Neuronal stem cell (in vitro differentiated cells): ENCODE measurements at regions not wholly inside any gene's neighbourhood (a gene's known extent, or its start where the extent isn't known, plus 50 kb on each side); places are given as distances from the start of the nearest gene placed in this dataset.

Source experiments
- DNase-seq: peaks from one replicate; pipeline ENCODE4 v3.0.0-alpha.2; 2013; ENCODE audit warnings: low spot score
- H2AFZ ChIP-seq: one replicate; pipeline ENCODE4 v1.6.1; 2013; ENCODE audit warnings: mild to moderate bottlenecking, low read length, inconsistent platforms
- H2AK5ac ChIP-seq: 2 replicates; pipeline ENCODE4 v1.6.1; 2013; ENCODE audit warnings: low read depth, mild to moderate bottlenecking, inconsistent platforms, low read length, moderate library complexity, mixed read lengths
- H2BK120ac ChIP-seq: 2 replicates; pipeline ENCODE4 v1.6.1; 2013; ENCODE audit warnings: low read depth, mild to moderate bottlenecking, inconsistent platforms, low read length, moderate library complexity, mixed read lengths
- H2BK12ac ChIP-seq: one replicate; pipeline ENCODE4 v1.6.1; 2013; ENCODE audit warnings: low read length, inconsistent platforms
- H2BK15ac ChIP-seq: 2 replicates; pipeline ENCODE4 v1.6.1; 2013; ENCODE audit warnings: mild to moderate bottlenecking, low read length, inconsistent platforms, mixed read lengths
- H2BK5ac ChIP-seq: one replicate; pipeline ENCODE4 v1.6.1; 2013; ENCODE audit warnings: inconsistent platforms, mild to moderate bottlenecking, low read length, moderate library complexity
- H3K14ac ChIP-seq: one replicate; pipeline ENCODE4 v1.6.1; 2013; ENCODE audit warnings: low read length, inconsistent platforms
- H3K18ac ChIP-seq: 2 replicates; pipeline ENCODE4 v1.6.1; 2013; ENCODE audit warnings: low read length, inconsistent platforms
- H3K23ac ChIP-seq: 2 replicates; pipeline ENCODE4 v1.6.1; 2013; ENCODE audit warnings: low read depth, mild to moderate bottlenecking, mixed read lengths, low read length, inconsistent platforms; ENCODE audit not compliant: poor library complexity
- H3K27ac ChIP-seq: replicated peaks from 3 replicates; pipeline ENCODE4 v1.5.1; 2013; ENCODE audit warnings: low read length, inconsistent platforms
- H3K27me3 ChIP-seq, 3 experiments: 2 replicates each; pipeline ENCODE4 v1.6.1; 2013; ENCODE audit warnings: low read length in 3 of 3, mild to moderate bottlenecking in 2 of 3, inconsistent platforms in 1 of 3, low read depth in 1 of 3, mixed read lengths in 1 of 3, moderate library complexity in 1 of 3; ENCODE audit not compliant: control insufficient read depth in 3 of 3, insufficient read depth in 3 of 3
- H3K36me3 ChIP-seq, 2 donors: replicated peaks in 1 of 2; 2 replicates each; pipeline ENCODE4 v1.6.1; 2013; ENCODE audit warnings: low read length in 2 of 2; ENCODE audit not compliant: control insufficient read depth in 2 of 2, insufficient read depth in 2 of 2
- H3K4ac ChIP-seq: 2 replicates; pipeline ENCODE4 v1.6.1; 2013; ENCODE audit warnings: inconsistent platforms, mild to moderate bottlenecking, low read length, moderate library complexity
- H3K4me1 ChIP-seq, 2 donors: 1 replicate in 1 of 2; 2 replicates in 1 of 2; pipeline ENCODE4 v1.6.1; 2013; ENCODE audit warnings: low read length in 2 of 2, low read depth in 1 of 2; ENCODE audit not compliant: control insufficient read depth in 2 of 2, insufficient read depth in 1 of 2
- H3K4me2 ChIP-seq: one replicate; pipeline ENCODE4 v1.6.1; 2013; ENCODE audit warnings: mild to moderate bottlenecking, low read length, inconsistent platforms; ENCODE audit not compliant: insufficient read depth, poor library complexity, severe bottlenecking
- H3K4me3 ChIP-seq, 2 donors: 2 replicates each; pipeline ENCODE4 v1.5.1; 2013; ENCODE audit warnings: low read length in 2 of 2, mild to moderate bottlenecking in 2 of 2, inconsistent platforms in 1 of 2, moderate library complexity in 1 of 2
- H3K79me1 ChIP-seq: one replicate; pipeline ENCODE4 v1.6.1; 2013; ENCODE audit warnings: low read depth, mild to moderate bottlenecking, inconsistent platforms, low read length, moderate library complexity
- H3K9ac ChIP-seq: one replicate; pipeline ENCODE4 v1.6.1; 2013; ENCODE audit warnings: mild to moderate bottlenecking, low read depth, low read length, inconsistent platforms; ENCODE audit not compliant: poor library complexity
- H3K9me3 ChIP-seq, 2 donors: replicated peaks in 1 of 2; 2 replicates each; pipeline versions ENCODE3 to v1.6.1; 2013; ENCODE audit warnings: low read length in 2 of 2, mild to moderate bottlenecking in 2 of 2, inconsistent platforms in 1 of 2, low read depth in 1 of 2, mixed read lengths in 1 of 2, moderate library complexity in 1 of 2; ENCODE audit not compliant: control insufficient read depth in 2 of 2, insufficient read depth in 1 of 2
- H4K8ac ChIP-seq: one replicate; pipeline ENCODE4 v1.6.1; 2013; ENCODE audit warnings: low read depth, mild to moderate bottlenecking, inconsistent platforms, low read length, moderate library complexity
- H4K91ac ChIP-seq: one replicate; pipeline ENCODE4 v1.6.1; 2013; ENCODE audit warnings: low read length, low read depth, mild to moderate bottlenecking, inconsistent platforms; ENCODE audit not compliant: poor library complexity
- WGBS, 2 donors: extraction: QIAGEN DNeasy Blood & Tissue Kit; methylation state at CpG; one replicate each; pipeline ENCODE4 v1.1.7; 2013; ENCODE audit warnings: missing lambda C conversion rate in 2 of 2, mixed read lengths in 1 of 2; ENCODE audit not compliant: insufficient read length in 2 of 2, insufficient replicate concordance in 1 of 2; ENCODE audit errors: extremely low coverage in 2 of 2; 5-methylcytosine and 5-hydroxymethylcytosine counted together

DNA sequence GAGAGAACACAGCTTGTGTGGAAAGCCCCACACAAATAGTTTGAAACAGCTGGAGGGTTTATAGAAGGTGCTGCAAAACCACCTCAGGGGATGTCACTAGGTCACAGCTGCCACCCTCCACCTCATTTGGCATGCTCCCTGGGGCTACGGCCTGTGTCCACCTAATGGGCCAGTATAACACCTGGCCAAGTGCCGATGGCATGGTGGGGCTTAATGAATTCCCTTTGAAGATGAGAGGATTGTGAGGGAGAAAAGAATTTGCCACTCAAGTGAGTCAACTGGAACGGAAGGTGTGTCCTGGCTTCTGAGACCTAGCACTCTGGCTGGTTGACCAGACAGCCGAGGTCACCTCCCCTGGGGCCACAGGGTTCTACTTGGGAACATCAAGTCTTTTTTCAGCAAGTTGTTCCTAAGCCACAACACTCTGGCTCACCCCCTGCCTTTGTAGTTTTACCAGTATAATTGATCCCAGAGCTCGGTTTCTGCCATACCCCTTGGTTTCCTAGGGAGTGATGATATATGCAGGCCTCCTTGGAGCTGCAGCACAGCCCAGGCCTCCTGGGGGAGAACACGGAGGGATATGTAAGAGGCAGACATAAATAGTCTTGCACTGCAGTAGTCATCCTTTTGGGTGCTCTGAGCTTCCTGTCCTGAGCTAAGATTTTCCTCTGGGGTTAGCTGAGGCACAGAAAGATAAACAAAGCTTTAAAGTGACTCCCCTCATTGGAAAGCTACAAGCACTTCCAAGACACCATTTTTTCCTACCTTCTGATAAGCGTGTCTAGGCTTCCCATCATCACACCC is 178.2 kb upstream of the LPP start:
- peaks cover 0 to 3% of the 10 kb centered on the region in 2 donors for H3K9me3 ChIP-seq
- H3K4me2 ChIP-seq = no peak overlapping the region
- H3K27me3 ChIP-seq = no peaks in the 10 kb centered on the region
- H2AFZ ChIP-seq = no peak overlapping the region
- no peak overlapping the region for H2BK15ac ChIP-seq
- no peak for DNase-seq
- H3K23ac ChIP-seq = no peak overlapping the region
- no peak overlapping the region for H3K4me3 ChIP-seq
- H3K79me1 ChIP-seq = no peaks in the 10 kb centered on the region
- H4K8ac ChIP-seq = no peak overlapping the region
- H3K4me1 ChIP-seq = no peaks in the 10 kb centered on the region
- no peak overlapping the region for H4K91ac ChIP-seq
- H3K36me3 ChIP-seq = no peaks in the 10 kb centered on the region
- H2BK120ac ChIP-seq = no peak overlapping the region
- no peak overlapping the region for H3K9ac ChIP-seq
- no CpG with 5 or more reads among the region's 7 CpGs for WGBS, 2 donors
- H3K14ac ChIP-seq = no peak overlapping the region
- peak overlapping the region; percentile 15 for H2AK5ac ChIP-seq
- H2BK5ac ChIP-seq = no peak overlapping the region
- H3K27ac ChIP-seq = no peak overlapping the region
- no peak overlapping the region for H3K4ac ChIP-seq
- no peak overlapping the region for H3K18ac ChIP-seq
- no peak overlapping the region for H2BK12ac ChIP-seq

DNA sequence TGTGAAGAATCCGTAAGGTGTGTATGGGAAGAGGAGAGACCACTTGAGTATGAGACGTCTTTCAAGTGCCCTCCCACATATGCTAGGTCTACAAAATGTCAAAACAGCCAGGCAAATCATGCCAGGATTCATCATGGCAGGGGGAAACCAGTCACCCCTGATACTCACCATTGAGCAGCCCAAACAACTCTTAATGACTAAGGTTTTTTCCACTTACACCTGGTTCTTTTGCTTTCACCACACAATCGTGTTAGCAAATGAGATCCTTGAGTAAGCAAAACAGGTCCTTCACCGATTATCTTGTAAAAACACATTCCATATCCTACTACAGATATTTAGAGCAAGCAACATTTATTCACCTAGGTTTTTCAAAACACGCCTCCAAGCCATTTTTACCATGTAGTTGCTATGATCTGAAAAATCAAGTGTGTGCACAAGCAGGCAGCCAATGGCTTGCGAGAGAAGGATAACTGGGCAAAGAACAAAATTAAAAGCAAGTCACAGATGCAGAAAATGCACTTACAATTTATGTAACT is 177.5 kb upstream of the LPP start:
- no peak overlapping the region for H2AK5ac ChIP-seq

DNA sequence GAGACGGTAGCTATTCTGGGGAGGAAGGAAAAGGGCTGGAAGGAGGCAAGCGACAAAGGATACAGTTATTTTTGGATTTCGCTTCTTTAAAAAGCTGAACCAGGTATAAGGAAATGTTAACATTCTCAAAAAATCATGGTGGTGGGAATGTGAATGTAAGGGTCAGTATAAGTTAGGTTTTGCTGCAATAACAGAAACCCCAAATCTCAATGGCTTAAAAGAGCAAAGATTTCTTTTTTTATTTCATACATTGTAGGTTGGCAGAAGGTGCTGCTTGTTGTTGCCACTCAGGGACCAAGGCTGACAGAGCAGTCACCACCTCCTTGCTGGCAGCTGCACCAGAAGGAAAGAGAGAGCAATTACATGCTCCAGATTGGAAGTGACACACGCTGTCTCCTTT is 176.3 kb upstream of the LPP start:
- no peak overlapping the region for H3K18ac ChIP-seq
- H3K27ac ChIP-seq = no peak overlapping the region
- no peaks in the 10 kb centered on the region for H3K79me1 ChIP-seq
- no peak overlapping the region for H3K4me2 ChIP-seq
- H3K23ac ChIP-seq = no peak overlapping the region
- no peak overlapping the region for H4K91ac ChIP-seq
- no peak overlapping the region for H2BK5ac ChIP-seq
- H2AK5ac ChIP-seq = no peak overlapping the region
- H3K27me3 ChIP-seq = no peaks in the 10 kb centered on the region
- no peak overlapping the region for H3K4me3 ChIP-seq
- WGBS, 2 donors = no CpG with 5 or more reads among the region's 4 CpGs
- H3K14ac ChIP-seq = no peak overlapping the region
- H3K9me3 ChIP-seq = peaks cover 0 to 3% of the 10 kb centered on the region in 2 donors
- no peak overlapping the region for H3K4ac ChIP-seq
- H3K36me3 ChIP-seq = no peaks in the 10 kb centered on the region
- no peak for DNase-seq
- no peaks in the 10 kb centered on the region for H3K4me1 ChIP-seq
- no peak overlapping the region for H2BK120ac ChIP-seq
- no peak overlapping the region for H3K9ac ChIP-seq
- no peak overlapping the region for H2BK12ac ChIP-seq
- H2BK15ac ChIP-seq = no peak overlapping the region
- no peak overlapping the region for H4K8ac ChIP-seq
- H2AFZ ChIP-seq = no peak overlapping the region

More for the DNA sequence above, 177.5 kb upstream of the LPP start:
- DNase-seq = no peak
- Histone ChIP-seq H3K27me3 (no peaks in the 10 kb centered on the region), H3K4me1 (no peaks in the 10 kb centered on the region), H3K79me1 (no peaks in the 10 kb centered on the region), H3K9ac (no peak overlapping the region), H2BK120ac (no peak overlapping the region), H4K8ac (no peak overlapping the region), H3K4me3 (no peak overlapping the region), H3K27ac (no peak overlapping the region), H3K4me2 (no peak overlapping the region), H3K36me3 (no peaks in the 10 kb centered on the region), H2BK5ac (no peak overlapping the region), H3K23ac (no peak overlapping the region), H3K14ac (no peak overlapping the region), H2BK12ac (no peak overlapping the region), H2AFZ (no peak overlapping the region), H4K91ac (no peak overlapping the region), H3K18ac (no peak overlapping the region), H3K9me3 (peaks cover 0 to 3% of the 10 kb centered on the region in 2 donors), H2BK15ac (no peak overlapping the region), H3K4ac (no peak overlapping the region)
- no CpG with 5 or more reads among the region's 6 CpGs for WGBS, 2 donors

GRCh38 chr3:187978433-187979011 is 175.4 kb upstream of the LPP start:
- Histone ChIP-seq H3K14ac (no peak overlapping the region), H3K4me1 (no peaks in the 10 kb centered on the region), H3K9me3 (peaks cover 0 to 3% of the 10 kb centered on the region in 2 donors), H3K36me3 (no peaks in the 10 kb centered on the region), H3K27me3 (no peaks in the 10 kb centered on the region), H2BK12ac (no peak overlapping the region), H2BK5ac (no peak overlapping the region), H4K91ac (no peak overlapping the region), H3K4ac (no peak overlapping the region), H2BK120ac (no peak overlapping the region), H2AK5ac (no peak overlapping the region), H3K4me2 (no peak overlapping the region), H3K79me1 (no peaks in the 10 kb centered on the region), H2BK15ac (no peak overlapping the region), H3K27ac (no peak overlapping the region), H3K23ac (no peak overlapping the region), H3K9ac (no peak overlapping the region), H2AFZ (no peak overlapping the region), H3K18ac (no peak overlapping the region), H4K8ac (no peak overlapping the region), H3K4me3 (no peak overlapping the region)
- no peak for DNase-seq
- no CpG with 5 or more reads among the region's 5 CpGs for WGBS, 2 donors
